HEK293 (cell line): ENCODE measurements at regions not wholly inside any gene's neighbourhood (a gene's known extent, or its start where the extent isn't known, plus 50 kb on each side); places are given as distances from the start of the nearest gene placed in this dataset.

Source experiments
- CTCF ChIA-PET: fragments of 350-600 bp; formaldehyde crosslinking; extraction: SDS; loops from one replicate; lab custom pipeline; 2021; ENCODE audit warnings: antibody characterized with exemption; lab: Yijun Ruan, JAX
- POLR2A ChIA-PET: fragments of 300-600 bp; formaldehyde crosslinking; extraction: SDS; loops from one replicate; lab custom pipeline; 2020; ENCODE audit warnings: antibody characterized with exemption, inconsistent platforms; lab: Yijun Ruan, JAX
- H3K27ac ChIP-seq: fragments of 200-500 bp; sonication (Bioruptor generic); 2 replicates; pipeline ENCODE4 v1.5.1; 2014; ENCODE audit warnings: low read depth, low read length, control low read depth, inconsistent platforms; ENCODE audit errors: extremely low read depth
- H3K36me3 ChIP-seq, 2 experiments: fragments of 200-500 bp in 1 of 2; sonication (Bioruptor generic) in 1 of 2; 1 replicate in 1 of 2; 2 replicates in 1 of 2; pipeline ENCODE4 v1.5.1; 2014 to 2017; ENCODE audit warnings: inconsistent platforms in 2 of 2, low read length in 2 of 2; ENCODE audit not compliant: control insufficient read depth in 2 of 2, insufficient read depth in 1 of 2
- H3K4me1 ChIP-seq: fragments of 200-500 bp; sonication (Bioruptor generic); 2 replicates; pipeline ENCODE4 v1.5.1; 2014; ENCODE audit warnings: mild to moderate bottlenecking, low read length, inconsistent platforms; ENCODE audit not compliant: control insufficient read depth, insufficient read depth
- H3K4me3 ChIP-seq: 2 replicates; pipeline ENCODE4 v1.5.1; 2011; ENCODE audit warnings: low read depth, mild to moderate bottlenecking, control low read depth, low read length, moderate library complexity
- H3K9me3 ChIP-seq: fragments of 200-500 bp; sonication (Bioruptor generic); 2 replicates; pipeline ENCODE4 v1.5.1; 2014; ENCODE audit warnings: low read depth, low read length, inconsistent platforms; ENCODE audit not compliant: control insufficient read depth, insufficient read depth
- GLIS2 ChIP-seq: fragments of 450-650 bp; formaldehyde crosslinking; IDR thresholded peaks from 2 replicates; pipeline ENCODE4 v1.5.1; 2016; ENCODE audit warnings: missing biosample characterization, missing genetic modification characterization
- IKZF3 ChIP-seq: fragments of 450-650 bp; IDR thresholded peaks from 2 replicates; pipeline ENCODE4 v1.5.0; 2018; ENCODE audit warnings: missing biosample characterization, mild to moderate bottlenecking, missing genetic modification characterization, moderate library complexity
- KLF7 ChIP-seq: fragments of 450-650 bp; formaldehyde crosslinking; IDR thresholded peaks from 2 replicates; pipeline ENCODE4 v1.5.1; 2016; ENCODE audit warnings: missing biosample characterization, missing genetic modification characterization, borderline replicate concordance
- SCRT1 ChIP-seq: fragments of 450-650 bp; formaldehyde crosslinking; IDR thresholded peaks from 2 replicates; pipeline ENCODE4 v1.5.1; 2016; ENCODE audit warnings: missing biosample characterization, missing genetic modification characterization, borderline replicate concordance
- SCRT2 ChIP-seq: fragments of 450-650 bp; formaldehyde crosslinking; IDR thresholded peaks from 2 replicates; pipeline ENCODE4 v1.5.1; 2016; ENCODE audit warnings: missing biosample characterization, missing genetic modification characterization
- SP2 ChIP-seq: fragments of 450-650 bp; formaldehyde crosslinking; IDR thresholded peaks from 2 replicates; pipeline ENCODE4 v1.5.1; 2016; ENCODE audit warnings: missing biosample characterization, missing genetic modification characterization
- YY2 ChIP-seq: fragments of 450-650 bp; formaldehyde crosslinking; IDR thresholded peaks from 2 replicates; pipeline ENCODE4 v1.5.1; 2016; ENCODE audit warnings: missing biosample characterization, missing genetic modification characterization
- ZBTB1 ChIP-seq: fragments of 450-650 bp; formaldehyde crosslinking; IDR thresholded peaks from 2 replicates; pipeline ENCODE4 v1.5.1; 2016; ENCODE audit warnings: missing biosample characterization, missing genetic modification characterization
- ZBTB21 ChIP-seq: fragments of 450-650 bp; formaldehyde crosslinking; IDR thresholded peaks from 2 replicates; pipeline ENCODE4 v1.5.1; 2017; ENCODE audit warnings: missing biosample characterization, missing genetic modification characterization
- ZEB2 ChIP-seq: fragments of 450-650 bp; formaldehyde crosslinking; IDR thresholded peaks from 2 replicates; pipeline ENCODE4 v1.5.1; 2016; ENCODE audit warnings: missing biosample characterization, missing genetic modification characterization
- ZNF132 ChIP-seq: fragments of 450-650 bp; formaldehyde crosslinking; IDR thresholded peaks from 2 replicates; pipeline ENCODE4 v1.5.1; 2017; ENCODE audit warnings: missing biosample characterization, missing genetic modification characterization, borderline replicate concordance
- ZNF155 ChIP-seq: fragments of 450-650 bp; formaldehyde crosslinking; IDR thresholded peaks from 2 replicates; pipeline ENCODE4 v1.5.1; 2016; ENCODE audit warnings: missing biosample characterization, missing genetic modification characterization
- ZNF174 ChIP-seq: fragments of 450-650 bp; formaldehyde crosslinking; IDR thresholded peaks from 2 replicates; pipeline ENCODE4 v1.5.0; 2017; ENCODE audit warnings: missing biosample characterization, mild to moderate bottlenecking, missing genetic modification characterization
- ZNF184 ChIP-seq: fragments of 450-650 bp; IDR thresholded peaks from 2 replicates; pipeline ENCODE4 v1.5.1; 2018; ENCODE audit warnings: missing biosample characterization, mild to moderate bottlenecking, missing genetic modification characterization
- ZNF239 ChIP-seq: fragments of 450-650 bp; formaldehyde crosslinking; IDR thresholded peaks from 2 replicates; pipeline ENCODE4 v1.5.1; 2016; ENCODE audit warnings: missing biosample characterization, missing genetic modification characterization
- ZNF426 ChIP-seq: fragments of 450-650 bp; formaldehyde crosslinking; IDR thresholded peaks from 2 replicates; pipeline ENCODE4 v1.5.1; 2017; ENCODE audit warnings: missing biosample characterization, missing genetic modification characterization, mild to moderate bottlenecking, inconsistent platforms, moderate library complexity
- ZNF488 ChIP-seq: fragments of 450-650 bp; formaldehyde crosslinking; IDR thresholded peaks from 2 replicates; pipeline ENCODE4 v1.5.1; 2016; ENCODE audit warnings: missing biosample characterization, missing genetic modification characterization
- ZNF544 ChIP-seq: fragments of 450-650 bp; formaldehyde crosslinking; IDR thresholded peaks from 2 replicates; pipeline ENCODE4 v1.5.0; 2017; ENCODE audit warnings: missing biosample characterization, missing genetic modification characterization
- ZNF571 ChIP-seq: fragments of 450-650 bp; formaldehyde crosslinking; IDR thresholded peaks from 2 replicates; pipeline ENCODE4 v1.5.0; 2017; ENCODE audit warnings: missing biosample characterization, missing genetic modification characterization
- ZNF670 ChIP-seq: fragments of 450-650 bp; formaldehyde crosslinking; IDR thresholded peaks from 2 replicates; pipeline ENCODE4 v1.5.1; 2016; ENCODE audit warnings: missing biosample characterization, missing genetic modification characterization, low read depth
- ZNF701 ChIP-seq: fragments of 450-650 bp; formaldehyde crosslinking; IDR thresholded peaks from 2 replicates; pipeline ENCODE4 v1.5.1; 2016; ENCODE audit warnings: missing biosample characterization, missing genetic modification characterization
- ZSCAN4 ChIP-seq: fragments of 450-650 bp; formaldehyde crosslinking; IDR thresholded peaks from 2 replicates; pipeline ENCODE4 v1.5.1; 2017; ENCODE audit warnings: missing biosample characterization, missing genetic modification characterization
- TF ChIP-seq, protein P1 (sequence below): fragments of 450-650 bp; formaldehyde crosslinking; IDR thresholded peaks from 2 replicates; pipeline ENCODE4 v1.5.1; 2016; ENCODE audit warnings: missing biosample characterization, missing genetic modification characterization
- TF ChIP-seq, protein P2 (sequence below): fragments of 450-650 bp; formaldehyde crosslinking; IDR thresholded peaks from 2 replicates; pipeline ENCODE4 v1.5.1; 2016; ENCODE audit warnings: missing biosample characterization, missing genetic modification characterization, low read depth

DNA sequence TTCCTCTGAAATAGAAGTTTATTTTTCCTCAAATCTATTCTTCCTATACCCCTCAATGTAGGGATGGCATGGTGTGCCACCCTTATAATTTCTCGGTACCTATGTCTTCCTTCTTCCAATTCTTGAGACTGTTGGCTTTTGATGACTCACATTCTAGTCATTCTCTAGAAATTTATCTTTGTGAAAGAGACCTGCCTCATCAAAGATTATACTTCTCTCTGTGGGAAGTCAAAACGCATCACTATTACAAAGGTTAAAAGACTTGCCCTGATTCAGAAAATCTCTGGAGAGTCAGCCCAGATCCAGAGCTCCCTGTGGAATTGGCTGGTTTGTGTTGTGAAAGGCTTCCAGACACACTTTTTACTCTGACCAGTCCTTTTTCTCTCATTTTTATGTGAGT lies 65.9 kb upstream of the FSTL5 start:
- Histone ChIP-seq H3K27ac (no peak overlapping the region), H3K4me3 (no peak overlapping the region), H3K36me3 (no peaks in the 10 kb centered on the region), H3K9me3 (no peaks in the 10 kb centered on the region), H3K4me1 (no peaks in the 10 kb centered on the region)
- TF ChIP-seq ZEB2 (no peak), SCRT1 (no peak), ZBTB1 (tag by site-specific recombination) (no peak), ZNF701 (no peak), SP2 (tag by site-specific recombination) (no peak), ZNF670 (tag by site-specific recombination) (no peak)
- CTCF ChIA-PET: no interaction called here
- POLR2A ChIA-PET: no interaction called here

- H3K9me3 ChIP-seq: no peaks in the 10 kb centered on the region
- H3K27ac ChIP-seq: no peak overlapping the region
- ChIA-PET POLR2A (no interaction called here), CTCF (no interaction called here)
- H3K4me3 ChIP-seq: no peak overlapping the region
- no peaks in the 10 kb centered on the region for H3K36me3 ChIP-seq
- TF ChIP-seq SCRT2: no peak
- TF ChIP-seq, protein P1, sequence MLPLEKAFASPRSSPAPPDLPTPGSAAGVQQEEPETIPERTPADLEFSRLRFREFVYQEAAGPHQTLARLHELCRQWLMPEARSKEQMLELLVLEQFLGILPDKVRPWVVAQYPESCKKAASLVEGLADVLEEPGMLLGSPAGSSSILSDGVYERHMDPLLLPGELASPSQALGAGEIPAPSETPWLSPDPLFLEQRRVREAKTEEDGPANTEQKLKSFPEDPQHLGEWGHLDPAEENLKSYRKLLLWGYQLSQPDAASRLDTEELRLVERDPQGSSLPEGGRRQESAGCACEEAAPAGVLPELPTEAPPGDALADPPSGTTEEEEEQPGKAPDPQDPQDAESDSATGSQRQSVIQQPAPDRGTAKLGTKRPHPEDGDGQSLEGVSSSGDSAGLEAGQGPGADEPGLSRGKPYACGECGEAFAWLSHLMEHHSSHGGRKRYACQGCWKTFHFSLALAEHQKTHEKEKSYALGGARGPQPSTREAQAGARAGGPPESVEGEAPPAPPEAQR (tag by site-specific recombination): no peak
- TF ChIP-seq ZNF488 (tag by site-specific recombination): no peak
- TF ChIP-seq ZBTB21 (tag by site-specific recombination): no peak
- no peak for TF ChIP-seq ZNF155 (tag by site-specific recombination)
- TF ChIP-seq, protein P2, sequence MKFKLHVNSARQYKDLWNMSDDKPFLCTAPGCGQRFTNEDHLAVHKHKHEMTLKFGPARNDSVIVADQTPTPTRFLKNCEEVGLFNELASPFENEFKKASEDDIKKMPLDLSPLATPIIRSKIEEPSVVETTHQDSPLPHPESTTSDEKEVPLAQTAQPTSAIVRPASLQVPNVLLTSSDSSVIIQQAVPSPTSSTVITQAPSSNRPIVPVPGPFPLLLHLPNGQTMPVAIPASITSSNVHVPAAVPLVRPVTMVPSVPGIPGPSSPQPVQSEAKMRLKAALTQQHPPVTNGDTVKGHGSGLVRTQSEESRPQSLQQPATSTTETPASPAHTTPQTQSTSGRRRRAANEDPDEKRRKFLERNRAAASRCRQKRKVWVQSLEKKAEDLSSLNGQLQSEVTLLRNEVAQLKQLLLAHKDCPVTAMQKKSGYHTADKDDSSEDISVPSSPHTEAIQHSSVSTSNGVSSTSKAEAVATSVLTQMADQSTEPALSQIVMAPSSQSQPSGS (tag by site-specific recombination): no peak
- no peak for TF ChIP-seq YY2 (tag by site-specific recombination)
- no peak for TF ChIP-seq ZNF544 (tag by site-specific recombination)
- no peak for TF ChIP-seq ZNF571 (tag by site-specific recombination)
- TF ChIP-seq ZNF132 (tag by site-specific recombination): no peak
- TF ChIP-seq ZNF184 (tag by site-specific recombination): no peak
- TF ChIP-seq ZNF239 (tag by site-specific recombination): no peak
- TF ChIP-seq IKZF3: no peak
- TF ChIP-seq ZNF426 (tag by site-specific recombination): no peak
- TF ChIP-seq ZNF174 (tag by site-specific recombination): no peak
- TF ChIP-seq ZSCAN4 (tag by site-specific recombination): no peak
- TF ChIP-seq GLIS2: no peak
- no peak for TF ChIP-seq KLF7 (tag by site-specific recombination)
- TF ChIP-seq, all 188 proteins: peak for 0
- no peaks in the 10 kb centered on the region for H3K4me1 ChIP-seq
These were observed 57.3 kb upstream of the FSTL5 start for GRCh38 chr4:162221148-162221547.
